ENCODE measurements at regions not wholly inside any gene's neighbourhood (a gene's known extent, or its start where the extent isn't known, plus 50 kb on each side); places are given as distances from the start of the nearest gene placed in this dataset.
A peak's percentile ranks its signal among the peaks of the same experiment; 100 is the strongest.

- no peak for DNase-seq (ENCODE audit: low read depth)
Observed at GRCh38 chr2:173822889-173823542, 142.2 kb downstream of the SP3 start.

- DNase-seq (ENCODE audit: low read depth): no peak
Observed at GRCh38 chr2:173823543-173823939, 141.6 kb downstream of the SP3 start.

- peak; percentile 7 for DNase-seq (ENCODE audit: low read depth)
Observed at GRCh38 chr2:173828189-173829142, 136.7 kb downstream of the SP3 start.

GRCh38 chr2:173829727-173830126 is 135.4 kb downstream of the SP3 start:
- DNase-seq (ENCODE audit: low read depth): no peak

GRCh38 chr2:173830170-173830569 is 135.0 kb downstream of the SP3 start:
- no peak for DNase-seq (ENCODE audit: low read depth)

GRCh38 chr2:173831312-173832229 is 133.6 kb downstream of the SP3 start:
- DNase-seq (ENCODE audit: low read depth): peak; percentile 12

GRCh38 chr2:173834141-173834540 is 131.0 kb downstream of the SP3 start:
- peak; percentile 5 for DNase-seq (ENCODE audit: low read depth)

GRCh38 chr2:173835726-173836125 is 129.4 kb downstream of the SP3 start:
- DNase-seq (ENCODE audit: low read depth): no peak

GRCh38 chr2:173841110-173841509 is 124.1 kb downstream of the SP3 start:
- DNase-seq (ENCODE audit: low read depth): no peak

GRCh38 chr2:173843526-173843925 is 121.6 kb downstream of the SP3 start:
- no peak for DNase-seq (ENCODE audit: low read depth)

GRCh38 chr2:173851141-173851641 is 114.0 kb downstream of the SP3 start:
- DNase-seq (ENCODE audit: low read depth): no peak

GRCh38 chr2:173854141-173854540 is 111.0 kb downstream of the SP3 start:
- DNase-seq (ENCODE audit: low read depth): no peak

GRCh38 chr2:173854840-173855239 is 110.3 kb downstream of the SP3 start:
- DNase-seq (ENCODE audit: low read depth): no peak

- no peak for DNase-seq (ENCODE audit: low read depth)
Observed at GRCh38 chr2:173855661-173856060, 109.5 kb downstream of the SP3 start.

All from amniotic epithelial cell (primary cell).